NCI-H1092 treated with DMSO at 0.1 percent for 48 hours (cell line): ENCODE measurements at regions not wholly inside any gene's neighbourhood (a gene's known extent, or its start where the extent isn't known, plus 50 kb on each side); places are given as distances from the start of the nearest gene placed in this dataset.
"Not testable (repeated sequence)": the region's sequence is repeated elsewhere in the genome, so short reads cannot be mapped to it uniquely, and the experiment has no call there.

Source experiments
- DNase-seq: peaks from one replicate; lab custom pipeline; 2025; lab: John Stamatoyannopoulos, UW

DNA sequence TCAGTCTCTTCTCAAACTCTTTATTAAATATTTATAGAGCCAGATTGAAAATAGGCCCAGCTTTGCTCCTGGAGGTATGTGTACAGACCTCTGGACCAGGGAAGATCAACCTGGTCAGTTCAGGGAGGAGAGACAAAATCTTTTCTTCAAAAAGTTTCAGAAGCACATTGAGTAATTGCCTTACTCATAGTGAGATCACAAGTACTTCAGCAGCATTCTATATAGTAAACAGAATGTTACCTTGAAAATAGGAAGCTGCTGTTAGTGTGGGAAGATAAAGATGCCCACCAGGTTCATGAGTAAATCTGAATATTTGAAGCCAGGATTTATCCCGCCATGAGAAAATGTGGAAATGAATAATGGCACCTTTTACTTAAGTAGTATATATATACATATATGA is 665.9 kb upstream of the CITED2 start:
- no peak for DNase-seq

DNA sequence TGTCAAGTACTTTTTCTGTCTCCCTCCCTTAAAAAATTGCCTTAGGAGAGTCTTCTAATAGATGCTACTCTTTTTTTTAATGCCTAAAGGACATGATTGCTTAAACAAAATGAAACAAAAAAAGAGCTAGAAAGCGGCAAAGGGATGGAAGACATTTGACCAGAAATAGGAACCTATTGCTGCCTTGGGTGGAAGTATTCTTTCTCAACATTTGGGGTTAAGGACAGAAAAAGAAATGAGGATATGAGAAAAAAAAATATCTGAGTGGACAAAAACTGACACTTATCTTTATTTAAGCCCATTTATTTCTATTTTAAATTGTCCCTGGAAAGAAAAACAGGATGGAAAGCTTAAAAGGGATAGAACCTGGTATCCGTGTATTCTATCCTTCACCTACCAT is 664.9 kb upstream of the CITED2 start:
- DNase-seq, result no peak

DNA sequence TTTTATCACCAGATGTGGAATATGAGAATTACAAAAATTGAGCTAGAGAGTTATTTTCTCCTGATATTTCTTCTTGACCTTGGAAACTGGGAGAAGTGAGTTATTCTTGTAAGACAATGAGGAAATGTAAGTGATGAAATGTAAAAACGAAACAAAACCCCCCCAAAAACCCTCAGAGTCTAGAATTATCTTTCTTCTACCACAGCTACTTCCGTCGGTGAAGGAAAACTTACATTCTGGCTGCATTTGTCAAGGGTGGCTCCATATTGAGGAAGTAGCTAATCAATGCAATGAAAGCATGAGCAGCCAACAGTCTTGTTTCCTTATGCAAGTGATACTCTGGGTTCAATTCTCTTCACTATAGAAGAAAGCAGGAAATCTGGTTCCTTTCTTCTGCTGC is 661.7 kb upstream of the CITED2 start:
- no peak for DNase-seq

DNA sequence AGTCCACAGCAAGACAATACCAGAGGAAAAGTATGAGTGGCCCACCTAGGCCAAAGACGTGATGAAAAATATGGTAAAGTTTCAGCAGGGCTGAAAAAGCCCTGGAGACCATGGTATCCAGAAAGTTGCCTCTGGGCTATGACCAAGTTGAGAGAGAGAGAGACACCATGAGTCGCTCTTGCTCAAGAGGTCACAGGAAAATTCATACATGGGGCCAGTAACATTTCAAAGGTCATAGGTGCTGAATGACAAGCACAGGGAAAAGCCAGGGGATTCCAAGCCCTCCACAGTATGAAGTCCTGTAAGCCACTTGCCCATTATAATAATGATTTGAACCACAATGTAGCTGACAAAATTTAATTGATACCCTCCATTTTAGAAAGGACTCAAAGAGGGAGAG is 657.7 kb upstream of the CITED2 start:
- DNase-seq, result no peak

DNA sequence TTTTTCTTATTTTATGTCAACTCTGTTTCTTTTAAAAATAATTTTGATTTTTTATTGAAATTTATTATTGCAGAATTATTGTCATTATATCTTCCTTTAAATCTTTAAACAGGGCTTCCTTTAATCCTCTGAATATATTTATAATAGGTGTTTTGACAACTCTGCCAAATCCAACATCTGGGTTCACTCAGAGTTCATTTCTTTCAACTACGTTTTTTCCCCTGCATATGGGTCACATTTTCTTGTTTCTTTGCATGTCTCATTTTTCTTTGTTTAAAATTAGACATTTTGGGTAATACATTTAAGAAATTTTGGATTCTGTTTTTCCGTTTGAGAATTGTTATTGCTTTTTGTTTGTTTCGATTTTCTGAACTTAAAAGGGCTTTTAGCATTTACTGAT is 655.1 kb upstream of the CITED2 start:
- no peak for DNase-seq

DNA sequence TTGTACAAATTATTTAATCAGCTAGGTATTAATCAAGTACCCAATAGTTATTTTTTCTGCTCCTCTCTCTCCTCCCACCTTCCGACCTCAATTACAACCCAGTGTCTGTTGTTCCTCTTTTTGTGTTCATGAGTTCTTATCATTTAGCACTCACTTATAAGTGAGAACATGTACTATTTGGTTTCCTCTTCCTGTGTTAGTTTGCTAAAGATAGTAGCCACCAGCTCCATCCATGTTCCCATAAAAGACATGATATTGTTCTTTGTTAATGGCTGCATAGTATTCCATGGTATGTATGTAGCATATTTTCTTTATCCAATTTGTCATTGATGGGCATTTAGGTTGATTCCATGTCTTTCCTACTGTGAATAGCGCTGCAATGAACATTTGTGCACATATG is 652.8 kb upstream of the CITED2 start:
- DNase-seq, result no peak

DNA sequence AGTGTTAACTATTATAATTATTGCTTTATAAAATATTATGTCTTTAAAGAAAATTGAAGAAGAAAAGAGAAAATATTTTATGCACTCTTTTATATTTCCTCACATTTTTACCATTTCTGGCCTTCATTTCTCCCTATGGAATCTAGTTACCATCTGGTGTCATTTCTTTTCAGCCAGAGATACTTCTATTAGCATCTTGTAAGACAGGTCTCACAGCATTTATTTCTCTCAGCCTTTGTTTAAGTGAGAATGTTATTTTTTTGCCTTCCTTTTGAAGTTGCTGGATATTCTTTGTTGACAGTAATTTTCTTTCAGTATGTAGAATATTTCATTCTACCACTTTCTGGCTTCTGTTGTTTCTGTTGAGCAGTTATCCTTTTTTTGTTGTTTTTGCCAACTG is 652.1 kb upstream of the CITED2 start:
- DNase-seq, result no peak

DNA sequence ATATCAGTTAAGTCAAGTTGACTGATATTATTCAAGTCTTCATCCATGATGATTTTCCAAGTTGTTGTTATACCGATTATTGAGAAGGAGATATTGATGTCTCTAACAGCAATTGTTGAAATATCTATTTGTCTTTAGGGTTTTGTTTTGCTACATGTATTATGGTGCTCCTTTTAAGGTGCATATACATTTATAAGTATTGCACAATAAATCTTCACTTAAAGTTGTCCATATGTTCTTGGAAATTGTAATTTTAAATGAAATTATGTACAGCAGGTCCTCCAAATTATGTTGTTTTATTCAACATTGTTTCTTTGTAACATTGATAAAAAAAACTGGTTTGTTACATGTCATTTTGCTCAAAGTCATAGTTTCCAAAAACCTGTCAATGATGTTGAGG is 650.7 kb upstream of the CITED2 start:
- no peak for DNase-seq

DNA sequence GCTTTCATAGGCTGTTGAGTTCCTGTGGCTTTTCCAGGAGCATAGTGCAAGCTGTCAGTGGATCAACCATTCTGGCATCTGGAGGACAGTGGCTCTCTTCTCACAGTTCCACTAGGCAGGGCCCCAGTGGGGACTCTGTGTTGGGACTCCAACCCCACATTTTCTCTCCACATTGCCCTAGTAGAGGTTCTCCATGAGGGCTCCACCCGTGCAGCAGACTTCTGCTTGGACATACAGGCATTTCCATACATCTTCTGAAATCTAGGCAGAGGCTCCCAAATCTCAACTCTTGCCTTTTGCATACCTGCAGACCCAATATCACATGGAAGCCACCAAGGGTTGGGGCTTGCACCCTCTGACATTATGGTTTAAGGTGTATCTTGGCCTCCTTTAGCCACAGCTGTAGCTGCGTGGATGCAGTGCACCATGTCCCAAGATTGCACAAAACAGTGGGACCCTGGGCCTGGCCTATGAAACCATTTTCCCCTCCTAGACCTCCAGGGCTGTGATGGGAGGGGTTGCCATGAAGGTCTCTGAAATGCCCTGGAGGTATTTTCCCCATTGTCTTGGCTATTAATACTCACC is 645.9 kb upstream of the CITED2 start:
- no peak for DNase-seq

DNA sequence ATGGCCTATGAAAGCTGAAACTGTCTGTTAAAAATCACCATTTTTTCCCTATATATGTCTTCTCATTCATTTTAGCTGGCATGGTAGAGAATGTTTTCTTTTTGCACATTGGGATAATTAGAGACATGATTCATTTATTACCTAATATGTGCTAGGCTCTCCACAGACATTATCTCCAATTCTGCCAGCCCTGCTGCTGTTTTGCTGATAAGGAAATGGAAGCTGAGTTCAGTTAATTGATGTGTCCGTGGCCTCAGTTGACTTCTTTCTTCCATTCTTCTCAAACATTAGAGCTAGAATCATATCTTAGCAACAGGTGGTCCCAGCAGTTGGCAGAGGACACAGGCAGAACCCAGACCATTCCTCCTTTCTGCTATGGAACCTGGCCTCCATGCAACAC is 644.1 kb upstream of the CITED2 start:
- DNase-seq, result no peak

DNA sequence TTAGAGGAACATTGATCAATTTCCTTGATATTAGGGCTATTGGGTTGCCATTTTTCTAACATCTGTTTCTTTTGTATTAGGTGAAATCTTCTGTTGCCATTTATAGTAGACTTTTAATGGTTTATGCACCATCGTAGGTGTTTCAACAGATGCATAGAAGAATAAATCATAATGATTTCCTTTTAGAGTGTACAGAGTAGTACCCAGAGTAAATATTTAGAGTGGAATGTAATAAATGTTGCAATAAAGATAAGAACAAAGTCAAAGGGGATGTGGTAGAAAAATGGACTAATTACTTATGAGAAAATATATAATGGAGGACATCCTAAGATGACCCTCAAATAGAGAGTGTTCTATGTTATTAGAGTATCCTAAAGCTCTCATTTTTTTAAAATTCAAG is 643.0 kb upstream of the CITED2 start:
- no peak for DNase-seq

DNA sequence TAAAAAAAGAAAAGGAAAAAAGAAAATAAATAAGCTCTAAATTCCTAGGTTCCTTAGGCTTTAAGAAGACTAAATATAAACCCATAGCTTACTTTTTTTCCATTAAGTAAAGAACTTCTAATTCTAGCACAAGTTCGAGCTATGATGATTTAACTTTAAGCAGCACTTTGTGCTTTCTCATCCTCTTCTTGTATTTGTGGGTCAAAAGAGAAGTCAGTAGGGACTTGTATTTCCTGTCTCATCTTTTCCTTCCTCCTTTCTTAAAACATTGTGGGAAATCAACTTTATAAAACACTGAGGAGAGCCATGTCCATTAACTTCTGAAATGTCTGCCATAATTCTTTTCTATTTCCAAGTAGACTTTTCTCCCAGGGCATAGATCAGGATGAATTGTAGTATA is 637.7 kb upstream of the CITED2 start:
- no peak for DNase-seq

DNA sequence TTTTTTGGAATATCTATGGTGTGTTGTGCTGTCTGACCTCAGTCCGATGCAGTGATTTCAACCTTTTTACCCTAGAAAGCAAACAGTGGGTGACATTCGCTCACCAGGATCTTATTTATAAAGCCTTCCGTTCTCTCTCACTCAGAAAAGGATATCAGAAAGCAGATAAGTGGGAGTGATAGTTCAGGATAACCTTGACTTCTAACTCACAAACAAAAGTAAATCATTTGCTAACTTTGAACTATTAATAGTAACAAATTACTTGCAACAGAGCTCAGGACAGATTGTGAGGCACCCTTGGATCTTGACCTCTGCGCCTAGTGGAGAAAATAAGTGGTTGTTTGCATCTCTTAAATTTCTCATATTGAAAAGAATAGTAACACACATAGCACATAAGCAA is 637.1 kb upstream of the CITED2 start:
- no peak for DNase-seq

DNA sequence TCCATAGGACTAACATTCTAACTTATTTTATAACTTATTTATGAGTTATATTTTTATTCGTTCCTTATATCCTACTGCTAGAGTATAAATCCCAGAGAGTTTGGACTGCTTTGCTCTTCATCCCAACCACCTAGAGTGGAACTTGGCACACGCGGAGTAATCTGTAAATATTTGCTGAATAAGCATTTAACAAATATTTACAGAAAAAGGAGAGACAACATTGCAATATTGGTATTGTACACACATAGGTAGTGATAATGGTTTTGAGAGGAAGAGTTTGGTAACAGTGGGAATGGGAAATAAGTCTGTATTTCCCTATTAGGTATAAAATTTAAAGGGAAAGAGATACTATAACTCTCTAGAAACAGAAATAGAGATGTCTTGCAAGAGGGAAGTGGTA is 634.8 kb upstream of the CITED2 start:
- no peak for DNase-seq

DNA sequence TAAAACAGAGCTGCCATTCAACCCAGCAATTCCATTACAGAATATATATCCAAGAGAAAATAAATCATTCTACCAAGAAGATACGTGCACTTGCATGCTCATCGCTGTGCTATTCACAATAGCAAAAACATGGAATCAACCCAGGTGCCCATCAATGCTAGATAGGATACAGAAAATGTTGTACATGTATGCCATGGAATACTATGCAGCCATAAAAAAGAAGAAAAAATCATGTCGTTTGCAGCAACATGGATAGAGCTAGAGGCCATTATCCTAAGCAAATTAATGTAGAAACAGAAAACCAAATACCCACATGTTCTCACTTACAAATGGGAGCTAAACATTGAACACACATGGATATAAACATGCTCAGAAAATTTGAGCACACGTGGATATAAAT is 633.1 kb upstream of the CITED2 start:
- no peak for DNase-seq

DNA sequence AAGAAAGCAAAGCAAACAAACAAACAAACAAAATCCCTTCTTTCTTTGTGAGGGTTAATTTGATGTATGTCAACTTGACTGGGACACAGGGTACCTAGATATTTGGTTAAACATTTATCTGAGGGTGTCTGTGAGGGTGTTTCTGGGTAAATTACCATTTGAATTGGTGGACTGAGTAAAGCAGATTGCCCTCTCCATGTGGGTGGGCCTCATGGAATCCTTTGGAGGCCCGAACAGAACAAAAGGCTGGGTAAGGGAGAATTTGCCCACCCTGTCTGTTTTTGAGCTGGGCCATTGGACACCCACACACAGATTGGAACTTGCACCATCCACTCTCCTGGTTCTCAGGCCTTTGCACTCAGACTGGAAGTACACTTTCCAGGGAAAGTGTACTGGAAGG is 628.8 kb upstream of the CITED2 start:
- no peak for DNase-seq

DNA sequence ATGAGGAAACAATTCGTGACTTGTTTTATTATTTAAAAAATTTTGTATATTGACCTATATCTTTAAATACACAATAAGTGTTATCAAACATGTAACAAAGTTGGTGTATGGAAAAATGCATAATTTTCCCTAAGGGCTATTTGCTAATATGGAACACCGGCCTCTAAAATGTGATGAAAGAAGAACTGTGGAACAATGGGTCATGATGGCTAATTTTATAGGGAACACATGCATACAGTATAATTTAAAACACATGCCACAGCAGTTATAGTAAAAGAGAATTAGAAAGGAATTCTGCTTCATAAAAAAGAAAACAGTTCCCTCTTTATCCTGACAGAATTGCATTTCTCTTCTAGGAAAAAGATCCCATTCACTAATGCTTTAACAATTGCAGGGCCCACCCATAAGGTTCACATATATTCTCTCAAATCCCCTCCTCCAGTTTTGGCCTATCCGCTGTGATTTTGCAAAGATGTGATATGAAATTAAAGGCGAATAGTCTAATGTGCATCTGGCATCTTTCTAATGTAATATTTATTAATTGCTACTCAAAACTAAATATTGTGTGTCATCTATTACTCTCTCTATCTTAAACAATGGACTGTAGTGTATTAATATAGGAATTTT is 628.1 kb upstream of the CITED2 start:
- no peak for DNase-seq

DNA sequence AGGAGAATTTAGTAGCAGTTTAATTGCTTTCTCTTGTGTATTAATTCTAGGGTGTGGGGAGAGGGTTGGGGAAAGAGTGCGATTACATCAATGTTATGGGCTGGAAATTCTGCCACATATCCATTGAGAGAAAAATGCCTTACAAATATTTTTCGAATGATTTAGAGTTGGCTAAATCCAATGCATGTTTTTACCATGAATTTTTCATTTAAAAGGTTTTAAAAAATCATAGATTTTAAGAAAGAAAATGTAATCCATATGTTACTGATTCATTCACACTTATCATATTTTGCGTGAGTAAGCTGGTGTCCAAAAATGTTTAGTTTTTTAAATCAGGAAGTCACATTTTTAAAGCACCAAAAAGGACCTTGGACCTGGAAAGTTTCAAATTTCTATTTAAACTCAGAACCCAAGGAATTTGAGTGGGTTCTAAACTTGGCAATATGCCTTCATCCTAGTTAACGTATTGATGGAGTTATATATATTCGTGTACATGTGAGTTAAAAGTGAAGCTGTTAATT is 627.4 kb upstream of the CITED2 start:
- no peak for DNase-seq

DNA sequence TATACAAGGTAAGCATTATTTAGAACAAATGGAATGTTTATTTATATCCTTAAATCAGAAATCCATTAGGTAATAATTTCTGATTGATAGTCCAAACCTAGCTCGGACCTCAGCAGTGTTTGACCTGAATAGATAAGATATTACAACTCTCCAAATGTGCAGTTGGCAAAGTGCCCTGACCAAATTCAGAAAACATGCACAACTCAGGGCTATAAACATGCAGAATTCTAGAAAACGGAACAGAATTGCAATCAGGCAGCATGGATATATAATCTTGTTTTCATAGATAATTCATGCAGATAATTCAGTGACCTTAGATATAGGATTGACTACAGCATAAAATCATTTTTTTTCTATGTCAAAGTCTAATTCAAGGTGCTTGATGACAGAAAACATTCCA is 626.6 kb upstream of the CITED2 start:
- DNase-seq, result no peak

DNA sequence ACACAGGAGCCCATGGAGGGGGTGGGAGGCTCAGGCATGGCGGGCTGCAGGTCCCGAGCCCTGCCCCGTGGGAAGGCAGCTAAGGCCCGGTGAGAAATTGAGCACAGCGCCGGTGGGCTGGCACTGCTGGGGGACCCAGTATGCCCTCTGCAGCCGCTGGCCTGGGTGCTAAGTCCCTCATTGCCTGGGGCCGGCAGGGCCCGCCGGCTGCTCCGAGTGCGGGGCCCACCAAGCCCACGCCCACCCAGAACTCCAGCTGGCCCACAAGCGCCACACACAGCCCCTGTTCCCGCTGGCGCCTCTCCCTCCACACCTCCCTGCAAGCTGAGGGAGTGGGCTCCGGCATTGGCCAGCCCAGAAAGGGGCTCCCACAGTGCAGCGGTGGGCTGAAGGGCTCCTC is 625.2 kb upstream of the CITED2 start:
- DNase-seq, result not testable (repeated sequence)

DNA sequence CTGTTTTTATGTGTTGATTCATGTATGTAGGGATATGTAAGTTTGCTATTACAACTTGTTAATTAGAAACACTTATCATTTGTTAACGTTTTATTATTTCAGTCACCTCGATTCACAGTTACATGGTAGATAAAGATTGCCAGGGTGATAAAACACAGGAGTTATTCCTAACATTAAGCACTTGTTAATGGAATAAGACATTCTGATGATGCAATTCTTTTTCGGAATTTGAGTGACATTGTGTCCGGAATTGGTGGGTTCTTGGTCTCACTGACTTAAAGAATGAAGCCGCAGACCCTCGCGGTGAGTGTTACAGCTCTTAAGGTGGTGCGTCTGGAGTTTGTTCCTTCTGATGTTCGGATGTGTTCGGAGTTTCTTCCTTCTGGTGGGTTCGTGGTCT is 624.0 kb upstream of the CITED2 start:
- not testable (repeated sequence) for DNase-seq

DNA sequence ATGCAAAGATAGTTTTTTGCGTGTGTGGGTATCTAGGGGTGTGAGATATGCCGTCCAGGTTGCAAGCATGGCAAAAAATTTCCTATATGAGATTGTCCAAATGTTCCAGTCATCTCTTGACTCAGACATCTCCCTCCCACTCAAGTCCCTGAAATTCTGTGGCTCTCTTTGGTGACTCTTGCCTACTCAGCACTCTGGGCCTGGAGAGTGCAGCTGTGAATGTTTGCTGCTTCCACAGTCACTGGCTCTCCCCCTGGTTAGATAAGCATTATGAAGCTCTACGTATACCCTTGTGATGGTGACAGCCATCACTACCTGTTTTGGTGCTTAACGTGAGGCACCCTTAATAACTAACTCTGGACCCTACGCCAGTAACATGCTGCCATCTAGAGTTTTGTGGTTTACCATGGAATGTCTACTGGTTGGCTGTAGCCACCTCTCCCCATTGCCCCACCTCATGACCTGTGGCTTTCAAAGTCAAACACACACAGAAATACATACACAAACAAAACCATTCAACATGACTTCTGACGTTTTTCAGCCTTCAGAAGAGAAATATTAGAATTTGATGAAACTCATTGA is 621.9 kb upstream of the CITED2 start:
- no peak for DNase-seq

DNA sequence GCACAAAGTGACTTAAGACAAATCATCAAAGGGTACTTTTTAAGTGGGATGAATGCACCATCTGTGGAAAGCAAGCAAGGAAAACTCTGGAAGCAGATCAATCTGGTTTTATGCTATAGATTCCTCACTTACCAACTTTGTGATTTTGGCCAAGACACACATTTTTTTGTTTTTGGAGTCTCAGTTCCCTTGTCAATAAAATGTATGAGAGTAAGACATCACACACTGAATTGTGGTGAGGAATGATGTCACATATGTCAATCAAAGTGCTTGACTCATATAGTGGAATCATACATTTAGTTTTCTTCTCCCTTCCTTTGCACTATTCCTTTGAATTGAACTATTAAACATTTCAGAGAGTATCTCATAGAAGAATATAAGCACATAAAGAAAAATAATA is 620.5 kb upstream of the CITED2 start:
- DNase-seq, result no peak
